Fibroblast of lung (primary cell): ENCODE measurements at regions not wholly inside any gene's neighbourhood (a gene's known extent, or its start where the extent isn't known, plus 50 kb on each side); places are given as distances from the start of the nearest gene placed in this dataset.

Experiments used
- EZH2 ChIP-seq: IDR thresholded peaks from 2 replicates; pipeline ENCODE4 v1.5.1; 2012; ENCODE audit warnings: low read length, control low read depth, mild to moderate bottlenecking; ENCODE audit errors: missing control alignments
- TF ChIP-seq, protein P1 (sequence below), 2 donors: IDR thresholded peaks in 1 of 2; conservative IDR thresholded peaks in 1 of 2; 1 replicate in 1 of 2; 2 replicates in 1 of 2; pipeline ENCODE4 v1.5.1; 2011 to 2012; ENCODE audit warnings: low read length in 2 of 2, control low read depth in 1 of 2, inconsistent platforms in 1 of 2, low read depth in 1 of 2, mild to moderate bottlenecking in 1 of 2

DNA sequence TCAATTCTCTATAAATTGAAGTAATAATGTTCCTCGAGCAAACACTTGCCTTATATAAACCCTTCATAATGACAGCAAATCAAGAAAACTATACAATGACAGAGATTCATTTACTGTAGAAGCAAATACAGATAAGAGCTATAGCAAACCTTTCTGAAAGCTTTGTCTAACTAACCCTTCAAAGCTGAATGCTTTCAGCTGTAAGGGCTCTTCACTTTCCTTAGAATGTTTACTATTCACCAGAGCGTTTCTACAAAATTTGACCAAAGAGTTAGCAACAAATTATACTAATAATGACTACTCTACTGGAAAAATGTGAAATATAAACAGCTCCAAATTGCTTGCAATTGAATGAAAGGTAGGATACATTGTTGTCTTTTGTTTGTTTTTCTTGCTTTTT lies 218.1 kb downstream of the SLITRK5 start:
- TF ChIP-seq, protein P1, sequence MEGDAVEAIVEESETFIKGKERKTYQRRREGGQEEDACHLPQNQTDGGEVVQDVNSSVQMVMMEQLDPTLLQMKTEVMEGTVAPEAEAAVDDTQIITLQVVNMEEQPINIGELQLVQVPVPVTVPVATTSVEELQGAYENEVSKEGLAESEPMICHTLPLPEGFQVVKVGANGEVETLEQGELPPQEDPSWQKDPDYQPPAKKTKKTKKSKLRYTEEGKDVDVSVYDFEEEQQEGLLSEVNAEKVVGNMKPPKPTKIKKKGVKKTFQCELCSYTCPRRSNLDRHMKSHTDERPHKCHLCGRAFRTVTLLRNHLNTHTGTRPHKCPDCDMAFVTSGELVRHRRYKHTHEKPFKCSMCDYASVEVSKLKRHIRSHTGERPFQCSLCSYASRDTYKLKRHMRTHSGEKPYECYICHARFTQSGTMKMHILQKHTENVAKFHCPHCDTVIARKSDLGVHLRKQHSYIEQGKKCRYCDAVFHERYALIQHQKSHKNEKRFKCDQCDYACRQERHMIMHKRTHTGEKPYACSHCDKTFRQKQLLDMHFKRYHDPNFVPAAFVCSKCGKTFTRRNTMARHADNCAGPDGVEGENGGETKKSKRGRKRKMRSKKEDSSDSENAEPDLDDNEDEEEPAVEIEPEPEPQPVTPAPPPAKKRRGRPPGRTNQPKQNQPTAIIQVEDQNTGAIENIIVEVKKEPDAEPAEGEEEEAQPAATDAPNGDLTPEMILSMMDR (conservative IDR thresholded peaks at IDR 0.05 in 1 of 2, IDR thresholded peaks at IDR 0.05 in 1 of 2; ENCODE audit: low read depth in 1 of 2, low read length in 2 of 2): no peak
- TF ChIP-seq EZH2: no peak
